ENCODE measurements at regions not wholly inside any gene's neighbourhood (a gene's known extent, or its start where the extent isn't known, plus 50 kb on each side); places are given as distances from the start of the nearest gene placed in this dataset.

- TF ChIP-seq CTCF (optimal IDR thresholded peaks at IDR 0.05 in 1 of 3, IDR thresholded peaks at IDR 0.05 in 1 of 3, conservative IDR thresholded peaks at IDR 0.05 in 1 of 3; ENCODE audit: extremely low read depth in 1 of 3, insufficient read depth in 2 of 3, low read length in 3 of 3) = no peak
- no peak for TF ChIP-seq EZH2 (IDR thresholded peaks at IDR 0.05; ENCODE audit: low read length)
Measured at GRCh38 chr3:158882445-158882844, 80.6 kb downstream of the MFSD1 start.
